GM12873 (cell line): ENCODE measurements at regions not wholly inside any gene's neighbourhood (a gene's known extent, or its start where the extent isn't known, plus 50 kb on each side); places are given as distances from the start of the nearest gene placed in this dataset.

Source experiments
- CTCF ChIP-seq: IDR thresholded peaks from 2 replicates; pipeline ENCODE4 v1.5.1; 2012; ENCODE audit warnings: low read depth, mild to moderate bottlenecking, moderate library complexity, low read length, control low read depth; ENCODE audit not compliant: insufficient read depth; ENCODE audit errors: missing control alignments

- TF ChIP-seq CTCF, result no peak
Measured at GRCh38 chr4:181976764-181977163, 266.4 kb upstream of the TENM3 start.

- TF ChIP-seq CTCF, result no peak
Measured at GRCh38 chr4:181982437-181982836, 260.8 kb upstream of the TENM3 start.

- TF ChIP-seq CTCF, result no peak
Measured at GRCh38 chr4:181982856-181983255, 260.3 kb upstream of the TENM3 start.

- no peak for TF ChIP-seq CTCF
Measured at GRCh38 chr4:181987392-181987791, 255.8 kb upstream of the TENM3 start.

GRCh38 chr4:181989071-181989470 is 254.1 kb upstream of the TENM3 start:
- no peak for TF ChIP-seq CTCF

GRCh38 chr4:181991369-181992108 is 251.7 kb upstream of the TENM3 start:
- TF ChIP-seq CTCF, result no peak

GRCh38 chr4:181998398-181999295 is 244.6 kb upstream of the TENM3 start:
- no peak for TF ChIP-seq CTCF
